ENCODE measurements at regions not wholly inside any gene's neighbourhood (a gene's known extent, or its start where the extent isn't known, plus 50 kb on each side); places are given as distances from the start of the nearest gene placed in this dataset.

DNA sequence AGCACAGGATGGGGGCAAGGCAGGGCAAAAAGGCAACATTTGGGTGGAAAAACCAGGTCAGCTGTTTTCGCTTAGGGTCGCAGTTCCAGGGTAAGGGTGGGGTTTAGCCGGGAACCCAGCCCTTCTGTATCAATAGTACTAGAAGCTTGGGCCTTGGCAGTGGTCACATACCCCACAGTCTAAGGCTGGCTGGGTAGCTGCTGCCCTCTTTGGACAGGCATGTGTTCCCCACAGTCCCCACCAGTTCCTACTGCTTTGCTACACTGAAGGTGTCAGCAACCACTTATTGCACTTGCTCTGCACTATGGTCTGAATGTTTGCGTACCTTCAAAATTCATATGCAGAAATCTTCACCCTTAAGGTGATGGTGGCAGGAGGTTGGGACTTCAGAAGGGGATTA lies 349.8 kb downstream of the LTN1 start:
- no peak for DNase-seq

DNA sequence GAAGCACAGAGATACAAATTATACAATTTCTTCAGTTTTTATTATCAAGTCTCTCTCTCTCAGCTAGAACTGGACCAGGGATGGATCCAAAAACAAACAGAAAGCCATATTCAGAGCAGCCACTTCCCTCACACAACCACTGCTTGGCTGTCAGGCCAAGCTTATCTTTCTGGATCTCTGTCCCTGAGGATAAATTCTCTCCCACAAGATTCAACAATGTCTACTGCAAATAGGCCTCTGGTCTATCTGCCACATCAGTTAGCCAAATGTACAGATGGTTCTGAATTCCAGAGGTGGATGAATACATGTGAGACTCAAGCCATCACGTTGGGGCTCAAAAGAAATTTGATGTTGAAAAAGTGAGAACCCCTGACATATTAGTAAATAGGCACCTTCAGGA lies 350.9 kb downstream of the LTN1 start:
- no peak for DNase-seq

DNA sequence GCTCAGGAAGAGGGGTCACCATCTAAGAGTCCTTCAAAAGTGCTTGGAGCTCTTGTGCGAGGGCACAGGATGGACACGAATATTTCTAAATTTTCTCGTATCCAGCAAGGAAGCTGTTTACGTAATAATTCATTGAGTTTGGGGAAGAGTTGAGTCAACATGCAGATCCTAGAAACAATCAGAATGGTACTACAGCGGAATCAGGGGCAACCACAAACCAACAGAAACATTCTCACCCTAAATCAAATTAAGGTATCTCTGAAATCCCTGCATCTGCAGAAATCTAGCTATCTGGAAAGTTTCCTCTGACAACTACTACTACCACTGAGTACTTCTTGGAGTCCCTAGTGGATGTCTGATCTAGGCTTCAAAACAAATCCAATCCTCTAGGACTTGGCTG lies 352.4 kb downstream of the LTN1 start:
- DNase-seq = no peak

DNA sequence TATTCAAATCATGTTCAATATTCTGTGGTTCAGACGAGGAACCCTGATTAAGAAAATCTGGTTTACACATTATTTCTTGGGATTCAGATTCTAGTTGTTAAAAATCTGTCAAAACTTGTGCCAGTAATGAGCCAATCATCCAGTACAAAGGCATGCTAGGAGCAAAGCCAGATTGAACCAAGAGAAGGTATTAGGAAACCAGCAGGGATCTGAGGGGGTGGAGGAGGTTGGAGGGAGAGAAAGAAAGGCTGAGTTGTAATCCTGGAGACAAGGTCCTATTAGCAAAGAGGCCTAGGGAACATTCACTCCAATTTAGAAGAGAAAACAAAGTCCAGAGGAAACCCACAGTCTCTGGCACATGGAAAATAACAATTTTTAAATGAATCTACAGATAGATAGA lies 352.9 kb downstream of the LTN1 start:
- DNase-seq = no peak

DNA sequence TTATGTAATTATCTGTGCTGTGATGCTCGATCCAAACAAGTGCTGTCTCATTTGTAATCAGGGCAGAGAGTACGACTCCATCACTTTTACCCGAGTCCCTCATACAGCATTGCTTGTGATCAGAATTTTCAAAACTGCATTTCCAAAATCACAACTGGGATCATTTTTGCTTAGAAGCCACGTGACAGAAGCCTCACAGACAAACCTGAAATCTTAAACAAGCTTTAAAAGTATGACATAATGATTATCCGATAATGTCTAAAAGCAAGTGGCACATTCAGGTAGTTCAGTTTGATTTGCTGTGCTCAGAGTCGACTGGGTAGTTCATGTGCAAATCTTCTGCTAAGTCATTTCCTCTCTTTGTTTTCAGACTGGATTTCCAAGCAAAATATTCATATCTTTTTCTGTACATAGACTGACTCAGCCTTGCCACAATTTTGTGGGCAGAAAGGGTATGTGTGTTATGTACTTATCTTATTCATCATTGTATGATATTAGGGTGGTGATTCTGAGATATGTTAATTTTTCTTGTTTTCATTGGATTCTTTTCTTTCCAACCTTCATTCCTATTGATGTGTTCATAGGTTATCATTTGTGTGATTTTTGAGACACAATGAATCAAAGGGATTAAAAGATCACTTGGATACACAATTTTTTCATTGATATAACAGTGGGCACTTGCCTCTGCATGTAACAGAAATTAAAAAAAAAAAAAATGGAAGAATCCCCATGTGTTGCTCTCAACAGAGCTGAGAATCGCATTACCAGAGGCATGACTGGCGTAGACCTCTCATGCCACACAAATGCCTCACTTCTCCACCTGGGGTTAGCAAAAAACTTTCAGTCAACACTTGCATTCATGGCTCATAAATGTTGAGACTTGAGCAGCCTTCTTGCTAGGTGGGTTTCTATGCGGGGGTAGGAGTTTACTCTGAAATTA lies 355.7 kb downstream of the LTN1 start:
- no peak for DNase-seq

DNA sequence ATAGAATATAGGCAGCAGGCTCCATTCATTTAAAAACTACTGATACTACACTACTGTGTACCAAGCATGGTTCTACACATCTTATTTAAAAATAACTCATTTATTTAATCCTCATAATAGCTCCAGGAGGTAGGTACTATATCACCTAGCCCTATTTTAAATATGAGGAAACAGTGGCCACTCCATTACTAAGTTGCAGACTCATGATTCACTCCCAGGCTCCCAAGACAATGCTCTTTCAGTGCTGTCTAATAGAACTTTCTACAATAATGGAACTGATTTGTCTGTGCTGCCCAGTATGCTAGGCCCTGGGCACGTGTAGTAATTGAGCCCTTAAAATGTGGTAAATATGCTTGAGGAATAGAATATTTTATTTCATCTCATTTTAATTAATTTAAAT lies 357.1 kb downstream of the LTN1 start:
- no peak for DNase-seq

DNA sequence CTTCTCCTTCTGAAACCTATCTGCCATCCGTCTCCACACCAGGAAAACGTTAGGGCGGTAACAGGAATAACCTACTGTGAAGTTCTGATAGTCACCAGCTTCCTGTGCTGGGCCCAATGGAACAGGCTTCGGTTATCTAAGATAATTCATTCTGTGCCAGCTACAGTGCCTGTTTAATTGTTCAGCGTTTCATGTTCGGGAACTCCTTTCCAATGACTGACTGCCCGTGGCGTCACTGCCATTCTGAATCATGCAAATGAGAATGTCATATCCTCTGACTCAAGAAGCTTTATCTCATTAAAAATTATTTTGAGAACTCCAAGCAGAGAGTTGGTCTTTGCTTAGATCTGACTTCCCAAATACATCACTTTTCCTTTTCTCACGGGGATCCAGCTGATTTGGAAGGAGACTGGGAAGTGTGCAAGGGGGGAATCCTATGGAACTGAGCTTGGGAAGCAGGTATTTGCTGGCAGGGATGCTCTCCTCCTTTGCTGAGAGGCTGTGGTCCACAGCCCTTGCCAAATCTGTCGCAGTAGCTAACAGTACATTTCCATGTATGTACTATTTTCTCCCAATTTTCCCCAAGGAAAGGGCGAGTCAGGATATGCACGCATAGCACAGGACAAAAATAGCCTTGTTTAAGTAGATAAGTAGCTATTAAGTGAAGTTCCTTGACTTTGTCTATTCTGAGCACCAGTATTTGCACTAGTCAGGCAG lies 358.7 kb downstream of the LTN1 start:
- DNase-seq = no peak

DNA sequence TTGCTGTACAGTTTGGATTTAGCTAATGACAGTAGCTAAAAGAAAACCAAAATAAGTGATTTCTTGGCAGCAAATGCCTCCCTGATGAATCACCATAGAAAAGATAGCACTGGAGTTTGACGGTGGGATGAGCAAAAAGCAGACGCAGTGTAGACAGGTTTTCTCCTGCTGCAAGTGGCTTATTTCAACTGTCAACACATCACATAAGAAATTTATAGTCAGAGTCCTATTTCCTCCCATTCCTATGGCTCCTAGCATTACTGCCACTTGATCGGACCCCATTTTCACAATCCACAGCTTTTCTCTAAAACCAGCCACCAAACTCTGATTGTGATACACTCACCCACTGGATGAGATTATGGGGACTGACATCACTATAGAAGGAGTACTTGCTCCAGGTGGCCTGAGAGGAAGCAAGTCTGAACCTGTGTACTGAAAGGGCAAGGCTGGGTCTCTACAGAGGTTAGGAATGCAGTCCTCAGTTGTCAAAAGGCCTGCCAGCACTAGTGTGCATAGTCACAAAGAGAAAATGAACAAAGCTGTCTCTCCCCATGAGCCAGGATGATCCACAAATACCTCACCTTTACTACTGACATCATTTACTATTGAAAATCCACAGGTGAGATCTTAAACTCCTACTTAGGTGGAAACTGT lies 359.8 kb downstream of the LTN1 start:
- DNase-seq = no peak

DNA sequence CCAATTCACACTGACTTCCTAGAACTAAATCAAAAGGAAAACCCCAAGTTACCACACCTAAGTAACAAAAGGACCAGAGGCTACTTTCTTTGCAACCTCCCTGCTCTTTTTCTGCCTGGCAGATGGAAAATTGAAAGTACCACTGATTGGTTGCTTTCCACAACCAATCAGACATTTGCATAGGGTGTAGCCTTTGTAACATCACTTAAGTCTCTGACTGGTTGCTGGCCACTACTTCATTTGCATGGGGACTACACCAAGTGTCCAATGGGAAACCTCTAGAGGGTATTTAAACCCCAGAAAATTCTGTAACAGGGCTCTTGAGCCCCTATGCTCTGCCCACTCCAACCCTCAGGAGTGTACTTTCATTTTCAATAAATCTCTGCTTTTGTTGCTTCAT lies 365.0 kb downstream of the LTN1 start:
- no peak for DNase-seq

DNA sequence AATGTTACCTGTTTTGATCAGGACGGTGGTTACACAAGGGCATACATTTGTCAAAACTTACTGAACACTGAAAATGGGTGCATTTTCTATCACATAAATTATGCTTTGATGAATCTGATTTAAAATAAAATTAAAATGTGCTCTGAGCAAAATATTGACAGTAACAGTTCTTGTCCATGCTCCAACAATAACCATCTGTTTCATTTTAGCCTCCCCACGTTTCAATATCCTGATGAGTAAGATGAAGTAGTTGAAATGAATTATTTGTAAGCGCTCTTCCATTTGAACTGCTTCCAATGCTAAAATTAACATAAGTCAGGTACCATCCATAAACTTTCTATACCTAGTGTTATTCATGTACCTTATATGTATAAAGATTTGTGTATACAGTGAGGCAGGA lies 365.4 kb downstream of the LTN1 start:
- no peak for DNase-seq

DNA sequence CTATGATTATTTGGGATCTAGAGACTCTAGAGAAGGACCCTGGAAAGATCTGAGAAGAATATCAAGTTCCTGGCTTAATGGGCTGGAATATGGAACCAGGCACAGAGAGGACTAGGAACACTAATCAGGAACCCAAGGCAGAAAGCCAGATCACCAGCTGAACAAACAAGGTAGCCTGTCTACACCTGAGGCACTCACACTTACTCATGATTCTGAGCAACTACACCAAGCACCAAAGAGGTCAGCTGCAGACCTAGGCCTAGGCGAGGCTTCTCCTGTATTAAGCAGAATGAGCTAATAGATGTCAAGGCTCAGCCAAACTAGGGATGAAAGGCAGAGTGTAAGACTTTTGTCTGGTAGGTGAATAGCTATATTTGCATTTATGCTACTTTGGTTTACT lies 368.1 kb downstream of the LTN1 start:
- no peak for DNase-seq

DNA sequence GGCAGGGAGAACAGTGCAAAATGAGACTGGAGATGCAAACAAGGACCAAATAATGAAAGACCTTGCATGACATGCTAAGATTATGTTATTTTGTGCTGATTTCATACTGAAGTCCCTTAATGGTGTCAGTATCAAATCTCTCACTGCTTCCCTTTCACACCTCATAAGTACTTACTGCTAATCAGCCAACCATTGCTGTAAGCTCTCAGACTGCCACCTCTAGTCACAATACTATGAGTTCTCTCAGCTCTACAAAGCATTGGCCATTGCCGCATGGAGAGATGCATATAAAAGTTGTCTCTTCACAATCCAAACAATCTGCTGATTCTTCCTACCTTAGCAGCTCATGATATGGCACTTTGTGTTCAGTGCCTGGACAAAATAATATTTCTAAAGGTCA lies 375.4 kb downstream of the LTN1 start:
- DNase-seq = no peak

DNA sequence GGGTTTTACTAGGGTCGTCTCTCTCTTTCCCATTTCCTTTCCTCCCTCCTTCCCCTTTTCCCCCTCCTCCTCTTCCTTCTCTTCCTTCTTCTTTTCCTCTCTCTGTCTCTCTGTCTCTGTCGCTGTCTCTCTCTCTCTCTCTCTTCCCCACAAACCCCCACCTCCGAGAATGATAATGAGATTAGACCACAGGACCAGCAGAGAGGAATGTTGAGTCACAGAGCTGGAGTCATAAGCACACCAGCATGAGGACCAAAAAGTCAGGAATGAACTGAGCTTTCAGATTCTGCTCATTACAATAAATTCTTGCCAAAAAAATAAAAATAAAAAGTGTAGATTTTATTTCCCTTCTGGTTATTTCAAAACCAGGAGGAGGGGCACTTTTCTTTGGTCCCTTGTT lies 377.4 kb downstream of the LTN1 start:
- DNase-seq = no peak

DNA sequence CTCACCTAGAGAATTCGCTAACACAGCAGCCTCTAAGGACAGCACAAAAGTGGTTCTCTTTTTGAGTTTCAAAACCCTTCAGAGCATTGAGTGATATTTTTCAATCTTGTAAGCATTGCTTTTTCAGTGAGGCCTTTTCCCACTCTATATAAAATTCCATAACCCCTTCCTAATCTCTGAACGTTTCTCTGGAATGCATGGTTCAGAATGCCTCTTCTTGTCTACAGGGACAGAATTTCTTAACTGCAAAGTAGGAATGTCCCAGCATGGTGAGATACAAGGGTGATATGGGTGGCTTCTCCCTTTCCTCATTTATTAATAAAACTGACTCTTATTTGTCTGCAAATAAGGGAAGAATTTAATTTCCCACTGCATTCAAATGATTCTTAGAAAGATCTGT lies 377.9 kb downstream of the LTN1 start:
- no peak for DNase-seq

DNA sequence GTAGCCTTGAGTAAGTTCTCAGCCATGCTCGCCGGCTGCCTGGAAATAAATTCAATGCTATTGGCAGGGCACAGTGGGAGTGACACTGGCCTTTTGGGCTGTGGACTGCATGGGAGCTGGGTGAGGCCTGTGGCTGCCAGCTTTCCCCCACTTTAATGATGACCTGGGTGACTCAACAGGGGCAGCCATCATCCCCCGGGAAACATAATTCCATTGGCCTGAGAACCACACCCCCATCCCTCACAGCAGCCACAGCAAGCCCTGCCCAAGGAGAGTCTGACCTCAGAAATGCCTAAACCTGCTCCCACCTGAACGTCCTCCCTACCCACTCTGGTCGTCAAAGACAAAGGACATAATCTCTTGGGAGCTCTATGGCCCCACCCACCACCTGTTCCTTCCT lies 384.0 kb downstream of the LTN1 start:
- no peak for DNase-seq

DNA sequence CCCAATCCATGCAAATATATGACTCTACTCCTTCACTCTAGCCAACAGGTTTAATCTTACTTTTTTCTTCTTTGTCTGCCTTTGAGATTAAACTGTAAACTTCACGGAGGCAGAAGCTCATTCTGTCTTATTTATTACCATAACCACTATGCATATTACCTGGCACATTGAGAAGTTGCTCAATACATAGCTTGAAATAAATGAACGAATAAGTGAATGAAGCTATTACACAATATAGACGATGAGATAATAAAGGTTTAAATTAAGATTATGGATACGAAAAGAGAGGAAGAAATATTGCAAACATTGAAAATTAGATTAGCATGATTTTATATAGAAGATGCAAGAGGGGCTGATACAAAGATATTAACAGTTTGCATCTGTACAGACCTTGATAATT lies 385.1 kb downstream of the LTN1 start:
- no peak for DNase-seq

DNA sequence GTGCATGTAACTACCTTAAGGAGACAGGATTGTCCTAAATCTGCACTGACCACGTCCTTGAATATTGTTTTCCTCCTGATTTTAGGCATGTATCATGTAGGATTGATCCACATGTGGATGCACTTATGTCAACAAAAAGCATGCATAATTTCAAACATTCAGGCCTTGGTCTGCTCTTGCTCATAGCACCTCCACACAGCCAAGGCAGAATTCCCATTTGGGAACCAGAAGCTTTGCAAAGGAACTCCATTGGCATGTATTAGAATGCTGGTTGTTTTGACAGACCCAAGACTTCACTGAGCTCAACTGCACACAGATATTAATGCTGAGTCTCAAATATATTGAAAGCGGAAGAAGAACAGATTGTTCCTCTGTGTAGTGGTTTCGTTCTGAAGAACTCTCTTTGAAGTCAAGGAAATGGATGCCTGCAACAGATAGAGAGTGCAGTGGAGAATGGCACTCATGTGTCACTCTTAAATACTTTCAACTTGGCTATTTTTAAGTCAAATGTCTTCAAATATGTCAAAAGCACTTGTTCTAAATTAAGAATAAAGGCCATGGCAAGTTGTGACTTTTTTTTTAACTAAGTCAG lies 387.6 kb downstream of the LTN1 start:
- DNase-seq = no peak

DNA sequence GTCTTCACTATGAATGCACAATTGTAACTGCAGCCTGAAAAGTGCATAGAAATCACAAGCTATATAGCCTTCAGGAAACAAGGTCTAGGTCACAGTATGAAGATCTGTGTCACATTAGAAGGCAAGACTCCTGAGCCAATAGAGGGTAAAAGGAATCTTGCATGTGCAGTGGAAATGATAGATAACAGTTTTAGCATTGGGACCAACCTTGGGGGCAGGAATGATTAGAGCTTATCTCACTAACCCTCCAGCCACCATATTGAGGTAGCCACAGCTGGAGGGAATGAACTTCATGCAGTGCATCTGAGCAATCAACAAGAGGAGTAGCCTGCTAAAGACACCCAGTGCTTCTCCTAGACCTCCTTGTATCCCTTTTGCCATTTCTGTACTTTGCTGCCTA lies 390.1 kb downstream of the LTN1 start:
- DNase-seq = no peak

DNA sequence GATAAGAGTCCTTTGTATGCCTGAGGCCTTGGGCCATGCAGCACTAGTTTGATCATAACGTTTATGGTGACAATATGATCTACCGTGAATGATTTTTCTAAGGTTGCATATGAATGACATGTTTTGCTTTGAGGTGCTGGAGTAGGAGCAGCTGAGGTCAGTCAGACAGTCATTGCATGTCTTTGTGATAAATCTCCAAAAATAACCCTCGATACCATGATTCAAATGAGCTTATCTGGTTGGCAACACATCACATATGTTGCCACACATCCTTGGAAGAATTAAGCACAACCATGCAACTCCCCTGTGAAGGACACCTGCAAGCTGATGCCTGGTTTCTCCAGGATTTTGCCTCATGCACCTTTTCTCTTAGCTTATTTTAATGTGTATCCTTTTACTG lies 394.5 kb downstream of the LTN1 start:
- DNase-seq = no peak

DNA sequence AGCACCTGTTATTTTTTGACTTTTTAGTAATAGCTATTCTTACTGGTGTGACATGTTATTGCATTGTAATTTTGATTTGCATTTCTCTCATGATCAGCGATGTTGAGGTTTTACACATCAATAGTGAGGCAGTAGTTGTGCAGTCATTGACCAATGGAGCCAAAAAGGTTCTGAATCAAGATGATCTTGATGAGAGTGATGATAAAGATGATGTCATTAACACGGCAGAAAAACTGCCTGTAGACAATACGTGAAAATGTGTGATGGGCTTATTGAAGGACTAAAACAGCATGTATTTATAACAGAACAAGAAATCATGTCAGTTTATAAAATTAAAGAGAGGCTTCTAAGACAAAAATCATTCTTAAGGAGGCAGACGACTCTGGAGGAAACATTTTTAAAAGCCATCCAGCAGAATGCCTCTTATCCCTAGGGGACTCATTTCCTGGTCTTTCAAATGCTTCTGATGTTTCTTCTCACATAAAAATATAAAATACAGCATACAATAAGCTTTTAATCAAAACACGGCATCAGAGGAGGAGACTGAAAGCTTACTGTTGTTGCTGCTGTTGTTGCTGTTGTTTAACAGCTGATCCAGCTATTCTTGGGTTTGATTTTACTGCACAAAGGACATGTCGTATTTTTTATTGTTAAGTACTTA lies 400.3 kb downstream of the LTN1 start:
- no peak for DNase-seq

DNA sequence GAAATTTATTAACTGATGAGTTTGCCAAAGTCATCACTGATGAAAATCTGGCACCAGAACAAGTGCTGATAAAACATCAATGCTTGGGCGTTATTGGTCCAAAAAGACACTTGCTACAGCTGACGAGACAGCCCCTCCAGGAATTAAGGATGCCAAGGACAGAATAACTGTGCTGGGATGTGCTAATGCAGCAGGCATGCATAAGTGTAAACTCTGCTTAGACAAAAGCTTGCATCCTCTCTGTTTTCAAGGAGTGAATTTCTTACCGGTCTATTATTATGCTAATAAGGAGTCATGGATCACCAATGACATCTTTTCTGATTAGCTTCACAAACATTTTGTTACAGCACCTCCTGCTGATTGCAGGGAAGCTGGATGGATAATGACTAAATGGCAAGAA lies 402.0 kb downstream of the LTN1 start:
- no peak for DNase-seq

DNA sequence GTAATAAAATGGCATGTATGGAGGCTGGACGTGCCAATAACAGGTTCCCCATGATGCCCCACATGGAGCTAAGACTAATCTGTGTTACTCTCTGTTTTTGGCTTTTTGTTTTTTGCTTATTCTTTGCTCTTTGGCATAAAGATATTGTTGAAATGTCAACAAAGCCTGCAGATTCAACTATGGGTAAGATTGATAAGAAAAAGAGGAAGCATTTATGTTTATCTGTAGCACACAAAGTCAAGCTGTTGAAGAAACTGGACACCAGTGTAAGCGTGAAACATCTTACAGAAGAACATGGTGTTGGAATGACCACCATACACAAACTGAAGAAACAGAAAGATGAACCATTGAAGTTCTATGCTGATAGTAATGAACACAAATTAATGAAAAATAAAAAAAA lies 402.7 kb downstream of the LTN1 start:
- no peak for DNase-seq

DNA sequence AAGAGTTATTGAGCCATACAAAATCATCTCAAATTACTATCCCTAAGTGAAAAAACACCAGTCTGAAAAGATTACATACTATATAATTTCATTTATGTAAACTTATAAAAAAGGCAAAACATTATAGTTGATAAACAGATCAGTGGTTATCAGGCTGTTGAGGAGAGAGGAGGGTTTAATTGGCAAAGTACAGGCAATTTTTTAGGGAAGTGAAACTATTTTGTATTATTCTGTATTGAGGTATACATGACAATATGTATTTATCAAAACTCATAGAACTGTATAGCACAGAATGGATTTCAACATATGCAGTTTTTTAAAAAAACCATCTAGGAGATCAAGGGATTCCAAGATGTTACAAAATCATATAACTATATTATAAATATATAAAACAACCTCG lies 403.7 kb downstream of the LTN1 start:
- DNase-seq = no peak

Measured in occipital lobe (tissue), 1 donor.